HG02610 (cell line): ENCODE measurements at regions not wholly inside any gene's neighbourhood (a gene's known extent, or its start where the extent isn't known, plus 50 kb on each side); places are given as distances from the start of the nearest gene placed in this dataset.

Experiments used
- ATAC-seq: cut with Tn5 transposase; IDR thresholded peaks from one replicate; pipeline ENCODE4 v1.9.1; 2021; ENCODE audit warnings: mild to moderate bottlenecking, moderate library complexity; ENCODE audit not compliant: unreplicated experiment

GRCh38 chr7:8931906-8932646, 498.7 kb downstream of the NXPH1 start:
- no peak for ATAC-seq

DNA sequence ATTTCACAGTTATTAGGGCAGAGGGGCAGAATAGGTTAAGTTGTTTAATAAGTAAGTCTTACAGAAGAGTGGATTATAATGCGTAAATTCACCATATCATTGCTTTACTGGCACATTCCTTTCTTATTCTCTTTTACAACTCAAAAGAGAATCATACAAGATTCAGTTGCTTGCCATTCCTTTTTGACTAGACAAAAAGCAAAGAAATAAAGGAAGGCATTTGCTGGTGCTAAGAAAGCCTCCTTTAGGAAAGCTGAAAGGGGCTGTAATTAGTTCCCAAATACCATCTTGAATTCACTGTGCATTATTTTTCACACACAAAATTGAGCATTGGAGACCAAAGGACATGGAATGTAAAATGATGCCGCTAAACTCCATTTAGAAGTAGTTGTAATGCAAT, 499.3 kb downstream of the NXPH1 start:
- ATAC-seq: no peak

- ATAC-seq: no peak
Measured at GRCh38 chr7:8937204-8937603, 503.8 kb downstream of the NXPH1 start.

DNA sequence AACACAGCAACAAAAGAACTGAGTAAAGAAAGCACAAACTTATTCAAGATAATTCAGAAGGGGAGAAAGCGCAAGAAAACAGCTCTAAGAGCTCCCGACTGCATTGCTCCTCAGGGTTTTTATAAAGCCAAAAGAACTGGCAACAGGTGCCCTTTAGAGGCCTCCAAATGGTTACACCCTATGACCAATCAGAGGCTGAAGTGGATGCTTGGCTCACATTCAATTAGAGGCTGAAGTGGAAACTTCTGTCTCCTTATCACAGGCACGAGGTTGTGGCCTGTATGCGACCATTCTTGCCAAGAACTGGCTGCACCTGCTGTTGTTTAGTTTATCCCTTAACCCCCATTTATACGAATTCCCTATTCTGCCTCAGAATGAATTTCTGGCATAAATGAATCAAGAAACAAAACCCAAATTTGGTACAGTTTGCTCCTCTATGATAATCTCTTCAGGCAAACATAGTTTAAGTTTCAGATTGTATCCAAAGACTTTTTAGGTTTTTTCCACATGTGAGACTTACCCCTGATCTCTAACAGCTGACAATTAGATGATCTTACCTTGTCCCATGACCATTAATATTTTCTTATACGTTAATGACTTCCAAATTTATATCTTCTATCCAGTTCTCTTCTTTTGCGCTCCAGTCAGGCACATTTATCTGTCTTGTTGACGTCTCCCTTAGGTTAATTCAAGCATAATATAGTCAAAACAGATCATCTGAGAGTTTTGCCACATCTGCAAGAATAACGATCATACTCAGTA, 504.8 kb downstream of the NXPH1 start:
- ATAC-seq: no peak

DNA sequence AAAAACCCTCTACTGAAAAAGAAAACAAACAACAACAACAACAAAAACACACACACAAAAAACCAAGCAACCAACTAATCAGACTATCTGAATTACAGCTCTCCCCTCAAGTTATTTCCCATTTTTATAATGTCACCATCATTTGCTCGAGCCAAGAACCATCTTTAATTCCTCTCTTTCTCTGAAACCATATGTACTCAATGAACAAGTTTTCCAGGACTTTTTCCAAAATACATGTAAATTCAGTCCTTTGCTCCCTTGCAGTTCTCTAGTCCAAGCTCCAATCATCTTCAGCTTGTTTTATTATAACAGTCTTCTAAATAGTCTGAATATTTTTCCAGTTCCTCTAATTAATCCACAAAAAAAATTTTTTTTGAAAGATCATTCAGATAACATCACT, 506.0 kb downstream of the NXPH1 start:
- ATAC-seq: no peak

- ATAC-seq: no peak
Measured at GRCh38 chr7:8963722-8964121, 530.3 kb downstream of the NXPH1 start.

DNA sequence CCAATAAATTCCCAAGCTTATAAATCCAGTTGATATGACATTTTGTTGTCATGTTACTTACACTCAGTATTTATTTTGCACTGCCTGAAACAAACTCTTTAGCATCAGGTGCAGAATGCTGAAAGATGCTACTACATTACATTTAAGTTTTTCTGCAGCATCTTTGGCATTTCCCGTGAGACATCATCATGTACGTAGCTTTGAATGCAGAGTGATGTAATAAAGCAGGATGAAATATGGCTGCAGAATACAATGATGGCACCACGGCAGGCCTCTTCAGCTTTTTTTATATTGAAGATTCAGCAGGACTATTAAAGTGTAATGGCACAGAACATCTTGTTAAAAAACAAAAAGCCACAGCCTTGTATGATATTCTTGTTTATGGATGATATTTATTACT, 531.8 kb downstream of the NXPH1 start:
- no peak for ATAC-seq

DNA sequence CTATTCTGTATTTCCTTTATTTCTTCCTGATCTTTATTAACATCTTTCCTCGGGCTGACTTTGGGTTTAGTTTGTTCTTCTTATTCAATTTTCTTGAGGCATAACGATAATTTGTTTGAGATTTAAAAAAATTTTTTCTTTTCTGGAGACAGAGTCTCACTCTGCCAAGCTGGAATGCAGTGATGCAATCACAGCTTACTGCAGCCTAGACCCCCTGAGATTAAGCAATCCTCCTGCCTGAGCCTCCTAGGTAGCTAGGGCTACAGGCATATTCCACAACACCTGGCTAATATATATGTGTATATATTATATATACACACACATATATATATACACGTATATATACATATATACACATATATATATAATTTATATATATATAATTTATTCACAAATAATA, 540.2 kb downstream of the NXPH1 start:
- ATAC-seq: no peak

- no peak for ATAC-seq
Measured at GRCh38 chr7:8975681-8976080, 542.3 kb downstream of the NXPH1 start.

- no peak for ATAC-seq
Measured at GRCh38 chr7:8982338-8982992, 549.1 kb downstream of the NXPH1 start.

- no peak for ATAC-seq
Measured at GRCh38 chr7:8985255-8985654, 551.8 kb downstream of the NXPH1 start.

DNA sequence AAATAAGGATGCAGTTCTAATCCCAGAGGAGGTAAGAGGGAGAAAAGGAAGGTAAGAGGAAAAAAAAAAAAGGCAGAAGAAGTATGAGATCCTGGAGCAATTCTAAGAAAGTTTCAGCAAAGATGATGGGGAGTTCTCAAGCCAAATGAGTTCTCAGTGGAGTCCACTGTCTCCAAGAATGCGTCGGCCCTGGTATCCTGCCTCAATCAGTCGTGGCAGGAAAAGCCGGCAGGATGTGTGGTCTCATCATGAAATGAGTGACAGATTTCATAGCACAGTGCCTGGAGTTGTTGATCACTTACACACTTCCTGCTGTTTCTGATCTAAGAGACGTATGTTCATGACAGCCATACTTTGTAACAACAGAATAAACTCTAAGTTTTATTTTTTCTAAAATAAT, 554.9 kb downstream of the NXPH1 start:
- ATAC-seq: no peak

DNA sequence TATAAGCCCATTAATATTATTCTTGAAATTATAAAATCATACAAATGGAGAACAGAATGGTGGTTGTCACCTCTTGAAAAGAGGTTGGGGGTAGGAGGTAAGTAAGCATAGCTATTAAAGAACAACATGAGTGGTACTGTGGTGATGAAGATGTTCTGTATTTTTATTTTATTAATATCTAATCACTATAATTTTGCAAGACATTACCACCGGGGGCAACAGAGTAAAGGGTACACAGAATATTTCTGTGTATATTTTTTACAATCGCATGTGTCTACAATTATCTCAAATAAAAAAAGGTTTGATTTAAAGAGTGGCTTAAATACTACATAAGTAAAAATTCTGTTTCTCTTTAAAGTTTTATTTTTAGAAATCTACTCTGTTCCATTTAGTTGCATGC, 557.8 kb downstream of the NXPH1 start:
- ATAC-seq: no peak

DNA sequence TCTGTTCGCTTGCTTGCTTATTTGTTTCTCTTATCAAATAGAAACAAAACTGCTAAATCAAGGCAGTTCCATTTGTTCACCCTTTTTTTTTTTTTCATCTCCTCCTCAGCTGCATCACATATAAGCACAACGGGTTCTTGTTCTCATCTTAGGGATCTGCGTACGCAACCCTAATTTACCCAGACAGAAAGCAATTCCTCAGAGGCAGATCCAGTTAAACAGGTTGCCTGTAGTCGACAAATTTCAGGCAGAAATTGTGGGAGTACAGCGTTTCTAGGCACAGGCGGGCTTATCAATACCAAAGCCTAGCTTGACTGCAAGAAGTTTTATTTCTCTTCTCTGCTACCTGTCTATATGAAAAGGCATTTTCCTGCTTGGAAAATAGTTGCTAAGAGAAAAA, 565.4 kb downstream of the NXPH1 start:
- ATAC-seq: no peak

DNA sequence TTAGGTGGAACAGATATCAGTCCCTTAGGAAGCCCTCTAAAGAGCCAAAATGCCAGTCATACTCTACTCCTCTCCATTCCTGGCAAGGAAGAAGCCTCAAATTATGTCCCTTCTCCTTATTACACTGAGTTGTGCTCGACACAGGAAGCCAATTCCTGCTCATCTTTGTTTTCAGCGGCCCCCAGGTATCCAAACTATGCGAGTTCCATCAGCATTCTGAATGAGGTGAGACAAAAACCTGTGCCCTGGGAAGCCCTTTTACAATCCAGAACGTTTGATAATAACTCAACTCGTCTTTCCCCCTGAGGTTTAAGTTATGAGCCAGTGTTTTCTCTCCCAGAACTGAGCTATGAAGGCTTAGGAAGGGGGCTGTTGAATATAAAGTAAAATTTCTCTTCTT, 580.5 kb downstream of the NXPH1 start:
- no peak for ATAC-seq

DNA sequence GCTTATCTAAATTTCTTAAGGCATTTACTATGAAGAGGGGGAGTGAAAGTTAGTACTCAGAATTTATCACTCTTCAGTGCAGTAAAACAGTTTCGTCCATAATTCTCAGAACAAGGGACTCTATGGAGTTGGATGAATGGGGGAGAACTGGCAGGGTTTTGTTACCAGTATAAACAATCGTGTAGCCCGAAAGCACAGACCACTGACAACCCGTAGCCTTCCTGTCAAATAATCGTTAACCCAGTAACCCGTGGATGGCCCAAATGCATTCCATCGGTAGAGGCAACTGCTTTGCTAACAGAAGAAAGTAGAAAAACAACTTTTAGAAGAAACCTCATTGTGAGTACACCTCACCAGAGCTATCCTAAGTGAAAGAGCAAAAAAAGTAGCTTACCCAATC, 583.9 kb downstream of the NXPH1 start:
- ATAC-seq: no peak

DNA sequence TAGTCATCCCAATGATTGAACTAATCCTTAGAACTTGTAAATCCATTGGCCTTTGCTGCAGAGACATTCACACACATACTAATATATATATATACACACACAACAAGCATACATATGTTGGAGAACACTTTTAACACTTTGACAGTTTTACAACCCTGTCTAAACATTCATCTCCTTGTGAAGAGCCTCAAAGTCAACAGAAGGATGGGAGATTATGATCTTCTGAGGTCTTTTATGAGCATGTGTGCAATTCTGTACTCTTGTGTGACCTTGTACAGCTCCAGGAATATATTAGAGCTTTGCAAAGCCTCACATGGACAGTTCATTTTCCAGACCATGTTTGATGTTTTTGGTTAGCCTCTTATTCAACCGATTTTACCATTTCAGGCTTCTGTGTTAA, 589.0 kb downstream of the NXPH1 start:
- ATAC-seq: no peak

- no peak for ATAC-seq
Measured at GRCh38 chr7:9023675-9024294, 590.4 kb downstream of the NXPH1 start.

- ATAC-seq: no peak
Measured at GRCh38 chr7:9026121-9026520, 592.7 kb downstream of the NXPH1 start.

- ATAC-seq: no peak
Measured at GRCh38 chr7:9028012-9028411, 594.6 kb downstream of the NXPH1 start.

- ATAC-seq: no peak
Measured at GRCh38 chr7:9029681-9030530, 596.5 kb downstream of the NXPH1 start.
